H1 (cell line): ENCODE measurements at regions not wholly inside any gene's neighbourhood (a gene's known extent, or its start where the extent isn't known, plus 50 kb on each side); places are given as distances from the start of the nearest gene placed in this dataset.

Source experiments
- CHD2 ChIP-seq: IDR thresholded peaks from 2 replicates; pipeline ENCODE4 v1.6.1; 2012; ENCODE audit warnings: low read length, improper control_type of control experiment
- CTBP2 ChIP-seq: IDR thresholded peaks from 2 replicates; pipeline ENCODE4 v1.7.0; 2011; ENCODE audit warnings: borderline replicate concordance, mild to moderate bottlenecking, moderate library complexity, mixed read lengths, low read length; ENCODE audit not compliant: insufficient read depth, insufficient read length
- TCF12 ChIP-seq: IDR thresholded peaks from 2 replicates; pipeline ENCODE4 v1.6.1; 2011; ENCODE audit warnings: low read depth, mild to moderate bottlenecking, low read length
- TF ChIP-seq, protein P1 (sequence below): fragments of 300-600 bp; sonication (generic); IDR thresholded peaks from 2 replicates; pipeline ENCODE4 v1.7.1; 2012; ENCODE audit warnings: low read length, moderate library complexity, mild to moderate bottlenecking, inconsistent platforms; ENCODE audit not compliant: insufficient replicate concordance

DNA sequence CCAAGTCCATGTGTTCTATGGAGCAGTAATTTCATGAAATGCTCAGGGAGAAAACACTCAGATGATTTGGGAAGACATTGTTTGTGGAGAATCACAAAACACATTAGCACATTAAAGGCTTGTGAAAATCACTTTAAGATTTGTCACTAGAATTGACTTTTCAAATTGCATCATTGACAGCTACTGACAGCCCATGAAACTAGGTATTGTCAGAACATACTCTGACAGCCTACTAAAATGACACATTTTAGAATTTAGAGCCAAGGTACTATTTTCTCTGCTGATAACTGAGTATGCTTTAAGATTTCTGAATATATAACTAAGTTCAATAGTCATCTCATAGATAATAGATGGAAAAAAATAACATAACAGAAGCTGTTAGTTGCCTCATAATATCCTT, 67.4 kb upstream of the FOXC1 start (continued):
- TF ChIP-seq, protein P1, sequence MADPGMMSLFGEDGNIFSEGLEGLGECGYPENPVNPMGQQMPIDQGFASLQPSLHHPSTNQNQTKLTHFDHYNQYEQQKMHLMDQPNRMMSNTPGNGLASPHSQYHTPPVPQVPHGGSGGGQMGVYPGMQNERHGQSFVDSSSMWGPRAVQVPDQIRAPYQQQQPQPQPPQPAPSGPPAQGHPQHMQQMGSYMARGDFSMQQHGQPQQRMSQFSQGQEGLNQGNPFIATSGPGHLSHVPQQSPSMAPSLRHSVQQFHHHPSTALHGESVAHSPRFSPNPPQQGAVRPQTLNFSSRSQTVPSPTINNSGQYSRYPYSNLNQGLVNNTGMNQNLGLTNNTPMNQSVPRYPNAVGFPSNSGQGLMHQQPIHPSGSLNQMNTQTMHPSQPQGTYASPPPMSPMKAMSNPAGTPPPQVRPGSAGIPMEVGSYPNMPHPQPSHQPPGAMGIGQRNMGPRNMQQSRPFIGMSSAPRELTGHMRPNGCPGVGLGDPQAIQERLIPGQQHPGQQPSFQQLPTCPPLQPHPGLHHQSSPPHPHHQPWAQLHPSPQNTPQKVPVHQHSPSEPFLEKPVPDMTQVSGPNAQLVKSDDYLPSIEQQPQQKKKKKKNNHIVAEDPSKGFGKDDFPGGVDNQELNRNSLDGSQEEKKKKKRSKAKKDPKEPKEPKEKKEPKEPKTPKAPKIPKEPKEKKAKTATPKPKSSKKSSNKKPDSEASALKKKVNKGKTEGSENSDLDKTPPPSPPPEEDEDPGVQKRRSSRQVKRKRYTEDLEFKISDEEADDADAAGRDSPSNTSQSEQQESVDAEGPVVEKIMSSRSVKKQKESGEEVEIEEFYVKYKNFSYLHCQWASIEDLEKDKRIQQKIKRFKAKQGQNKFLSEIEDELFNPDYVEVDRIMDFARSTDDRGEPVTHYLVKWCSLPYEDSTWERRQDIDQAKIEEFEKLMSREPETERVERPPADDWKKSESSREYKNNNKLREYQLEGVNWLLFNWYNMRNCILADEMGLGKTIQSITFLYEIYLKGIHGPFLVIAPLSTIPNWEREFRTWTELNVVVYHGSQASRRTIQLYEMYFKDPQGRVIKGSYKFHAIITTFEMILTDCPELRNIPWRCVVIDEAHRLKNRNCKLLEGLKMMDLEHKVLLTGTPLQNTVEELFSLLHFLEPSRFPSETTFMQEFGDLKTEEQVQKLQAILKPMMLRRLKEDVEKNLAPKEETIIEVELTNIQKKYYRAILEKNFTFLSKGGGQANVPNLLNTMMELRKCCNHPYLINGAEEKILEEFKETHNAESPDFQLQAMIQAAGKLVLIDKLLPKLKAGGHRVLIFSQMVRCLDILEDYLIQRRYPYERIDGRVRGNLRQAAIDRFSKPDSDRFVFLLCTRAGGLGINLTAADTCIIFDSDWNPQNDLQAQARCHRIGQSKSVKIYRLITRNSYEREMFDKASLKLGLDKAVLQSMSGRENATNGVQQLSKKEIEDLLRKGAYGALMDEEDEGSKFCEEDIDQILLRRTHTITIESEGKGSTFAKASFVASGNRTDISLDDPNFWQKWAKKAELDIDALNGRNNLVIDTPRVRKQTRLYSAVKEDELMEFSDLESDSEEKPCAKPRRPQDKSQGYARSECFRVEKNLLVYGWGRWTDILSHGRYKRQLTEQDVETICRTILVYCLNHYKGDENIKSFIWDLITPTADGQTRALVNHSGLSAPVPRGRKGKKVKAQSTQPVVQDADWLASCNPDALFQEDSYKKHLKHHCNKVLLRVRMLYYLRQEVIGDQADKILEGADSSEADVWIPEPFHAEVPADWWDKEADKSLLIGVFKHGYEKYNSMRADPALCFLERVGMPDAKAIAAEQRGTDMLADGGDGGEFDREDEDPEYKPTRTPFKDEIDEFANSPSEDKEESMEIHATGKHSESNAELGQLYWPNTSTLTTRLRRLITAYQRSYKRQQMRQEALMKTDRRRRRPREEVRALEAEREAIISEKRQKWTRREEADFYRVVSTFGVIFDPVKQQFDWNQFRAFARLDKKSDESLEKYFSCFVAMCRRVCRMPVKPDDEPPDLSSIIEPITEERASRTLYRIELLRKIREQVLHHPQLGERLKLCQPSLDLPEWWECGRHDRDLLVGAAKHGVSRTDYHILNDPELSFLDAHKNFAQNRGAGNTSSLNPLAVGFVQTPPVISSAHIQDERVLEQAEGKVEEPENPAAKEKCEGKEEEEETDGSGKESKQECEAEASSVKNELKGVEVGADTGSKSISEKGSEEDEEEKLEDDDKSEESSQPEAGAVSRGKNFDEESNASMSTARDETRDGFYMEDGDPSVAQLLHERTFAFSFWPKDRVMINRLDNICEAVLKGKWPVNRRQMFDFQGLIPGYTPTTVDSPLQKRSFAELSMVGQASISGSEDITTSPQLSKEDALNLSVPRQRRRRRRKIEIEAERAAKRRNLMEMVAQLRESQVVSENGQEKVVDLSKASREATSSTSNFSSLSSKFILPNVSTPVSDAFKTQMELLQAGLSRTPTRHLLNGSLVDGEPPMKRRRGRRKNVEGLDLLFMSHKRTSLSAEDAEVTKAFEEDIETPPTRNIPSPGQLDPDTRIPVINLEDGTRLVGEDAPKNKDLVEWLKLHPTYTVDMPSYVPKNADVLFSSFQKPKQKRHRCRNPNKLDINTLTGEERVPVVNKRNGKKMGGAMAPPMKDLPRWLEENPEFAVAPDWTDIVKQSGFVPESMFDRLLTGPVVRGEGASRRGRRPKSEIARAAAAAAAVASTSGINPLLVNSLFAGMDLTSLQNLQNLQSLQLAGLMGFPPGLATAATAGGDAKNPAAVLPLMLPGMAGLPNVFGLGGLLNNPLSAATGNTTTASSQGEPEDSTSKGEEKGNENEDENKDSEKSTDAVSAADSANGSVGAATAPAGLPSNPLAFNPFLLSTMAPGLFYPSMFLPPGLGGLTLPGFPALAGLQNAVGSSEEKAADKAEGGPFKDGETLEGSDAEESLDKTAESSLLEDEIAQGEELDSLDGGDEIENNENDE: no peak
- TF ChIP-seq TCF12 (no peak), CTBP2 (no peak), CHD2 (no peak)
